Fibroblast of villous mesenchyme (primary cell): ENCODE measurements at regions not wholly inside any gene's neighbourhood (a gene's known extent, or its start where the extent isn't known, plus 50 kb on each side); places are given as distances from the start of the nearest gene placed in this dataset.

ENCODE experiments used
- DNase-seq: peaks from one replicate; pipeline ENCODE4 v3.0.0-alpha.2; 2010; ENCODE audit warnings: low read depth
- H3K4me3 ChIP-seq: 2 replicates; pipeline ENCODE4 v1.5.1; 2011; ENCODE audit warnings: low read depth, mild to moderate bottlenecking, low read length
- TF ChIP-seq, protein P1 (sequence below): IDR thresholded peaks from 2 replicates; pipeline ENCODE4 v1.5.1; 2012; ENCODE audit warnings: low read depth, mild to moderate bottlenecking, low read length; ENCODE audit not compliant: insufficient read depth

DNA sequence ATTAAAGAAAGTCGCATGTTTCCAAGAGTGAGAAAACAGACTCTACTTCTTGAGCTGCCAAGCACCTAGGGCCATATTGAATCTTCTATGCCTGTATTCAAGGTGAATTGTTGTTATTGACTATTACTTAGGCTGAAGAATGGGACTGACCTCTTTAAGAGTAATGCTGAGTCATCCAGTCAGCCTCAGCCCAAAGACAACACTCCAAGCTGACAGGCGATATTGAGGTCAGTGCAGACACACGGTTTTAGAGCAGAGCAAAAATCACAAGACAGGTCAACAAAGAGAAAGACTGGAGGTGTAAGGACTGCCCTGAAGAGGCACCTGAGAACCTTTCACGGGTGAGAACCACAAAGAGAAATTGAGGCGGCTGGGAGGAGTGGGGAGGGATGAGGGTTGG, 146.9 kb downstream of the MIS18A start:
- peak; percentile 23 for DNase-seq
- TF ChIP-seq, protein P1, sequence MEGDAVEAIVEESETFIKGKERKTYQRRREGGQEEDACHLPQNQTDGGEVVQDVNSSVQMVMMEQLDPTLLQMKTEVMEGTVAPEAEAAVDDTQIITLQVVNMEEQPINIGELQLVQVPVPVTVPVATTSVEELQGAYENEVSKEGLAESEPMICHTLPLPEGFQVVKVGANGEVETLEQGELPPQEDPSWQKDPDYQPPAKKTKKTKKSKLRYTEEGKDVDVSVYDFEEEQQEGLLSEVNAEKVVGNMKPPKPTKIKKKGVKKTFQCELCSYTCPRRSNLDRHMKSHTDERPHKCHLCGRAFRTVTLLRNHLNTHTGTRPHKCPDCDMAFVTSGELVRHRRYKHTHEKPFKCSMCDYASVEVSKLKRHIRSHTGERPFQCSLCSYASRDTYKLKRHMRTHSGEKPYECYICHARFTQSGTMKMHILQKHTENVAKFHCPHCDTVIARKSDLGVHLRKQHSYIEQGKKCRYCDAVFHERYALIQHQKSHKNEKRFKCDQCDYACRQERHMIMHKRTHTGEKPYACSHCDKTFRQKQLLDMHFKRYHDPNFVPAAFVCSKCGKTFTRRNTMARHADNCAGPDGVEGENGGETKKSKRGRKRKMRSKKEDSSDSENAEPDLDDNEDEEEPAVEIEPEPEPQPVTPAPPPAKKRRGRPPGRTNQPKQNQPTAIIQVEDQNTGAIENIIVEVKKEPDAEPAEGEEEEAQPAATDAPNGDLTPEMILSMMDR, result no peak

DNA sequence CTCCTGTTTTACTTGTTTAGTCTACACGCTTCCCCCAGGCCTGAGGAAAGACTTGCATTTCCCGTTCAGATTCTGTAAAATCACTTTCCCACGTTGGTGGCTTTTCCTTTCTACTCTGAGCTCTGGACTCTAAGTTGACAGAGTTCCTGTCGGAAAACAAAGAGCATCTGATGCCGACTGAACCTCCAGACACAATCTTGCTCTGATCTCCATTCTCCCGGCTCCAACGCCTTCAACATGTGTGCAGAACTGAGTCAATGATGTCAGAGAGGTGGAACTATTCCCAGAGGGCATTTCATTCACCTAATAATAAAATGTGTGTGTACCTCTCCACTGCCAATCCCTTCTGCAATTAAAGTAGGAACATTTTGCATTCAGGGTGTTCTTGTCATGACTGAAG, 147.7 kb downstream of the MIS18A start:
- TF ChIP-seq, protein P1, result no peak
- H3K4me3 ChIP-seq, result no peak overlapping the region
- DNase-seq, result no peak

More for the DNA sequence above, 146.9 kb downstream of the MIS18A start:
- no peak overlapping the region for H3K4me3 ChIP-seq

DNA sequence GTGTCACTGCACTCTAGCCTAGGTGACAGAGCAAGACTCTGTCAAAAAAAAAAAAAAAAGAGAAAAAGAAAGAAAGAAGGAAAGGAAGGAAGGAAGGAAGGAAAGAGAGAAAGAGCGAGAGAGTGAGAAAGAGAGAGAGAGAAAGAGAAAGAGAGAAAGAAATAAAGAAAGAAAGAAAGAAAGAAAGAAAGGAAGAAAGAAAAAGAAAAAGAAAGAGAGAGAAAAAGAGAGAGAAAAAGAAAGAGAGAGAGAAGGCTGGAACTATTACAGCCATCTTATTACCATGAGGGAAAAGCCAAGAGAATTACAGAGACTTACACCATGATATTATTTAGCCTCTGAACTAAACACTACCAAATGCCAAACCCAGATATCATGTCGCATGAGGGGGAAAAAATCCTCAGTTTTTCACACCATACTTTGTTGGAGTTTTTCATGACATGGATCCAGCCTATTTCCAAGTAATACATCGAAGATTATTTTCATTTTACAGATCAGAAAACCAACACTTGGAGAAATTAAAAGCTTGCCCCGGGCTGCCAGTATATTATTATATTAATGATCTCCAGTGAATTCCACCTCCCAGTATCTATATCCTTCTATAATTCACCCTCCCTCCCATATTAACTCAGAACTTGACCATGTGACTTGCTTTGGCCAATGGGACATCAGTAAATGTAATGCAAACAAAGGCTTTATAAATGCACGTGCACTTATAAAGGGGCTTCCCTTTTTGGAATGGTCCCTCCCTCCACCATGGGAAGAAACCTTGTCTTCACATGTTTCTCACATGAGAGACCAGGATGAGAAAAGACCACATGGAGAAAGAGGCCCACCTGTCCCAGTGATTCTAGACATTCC, 148.6 kb downstream of the MIS18A start:
- TF ChIP-seq, protein P1, result no peak
- no peak for DNase-seq
- no peak overlapping the region for H3K4me3 ChIP-seq

DNA sequence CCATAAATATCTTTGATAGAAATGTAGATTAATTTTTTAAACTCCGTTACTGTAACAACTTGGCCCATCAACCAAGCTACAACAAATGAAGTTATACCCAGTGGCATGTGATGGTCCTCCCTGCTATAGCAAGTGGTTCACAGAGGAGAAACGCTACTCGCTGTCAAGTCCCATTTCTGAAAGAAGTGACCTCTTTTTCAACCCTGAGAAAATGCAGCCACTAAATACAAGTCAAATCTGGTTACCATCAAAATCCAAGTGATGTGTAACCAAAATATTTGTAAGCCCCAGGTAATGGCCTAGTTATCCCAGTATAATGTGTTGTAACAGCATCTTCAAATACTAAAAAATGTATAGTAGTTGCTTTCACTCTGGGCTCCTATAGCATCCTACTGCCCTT, 151.8 kb downstream of the MIS18A start:
- H3K4me3 ChIP-seq, result no peak overlapping the region
- TF ChIP-seq, protein P1, result no peak
- DNase-seq, result no peak

DNA sequence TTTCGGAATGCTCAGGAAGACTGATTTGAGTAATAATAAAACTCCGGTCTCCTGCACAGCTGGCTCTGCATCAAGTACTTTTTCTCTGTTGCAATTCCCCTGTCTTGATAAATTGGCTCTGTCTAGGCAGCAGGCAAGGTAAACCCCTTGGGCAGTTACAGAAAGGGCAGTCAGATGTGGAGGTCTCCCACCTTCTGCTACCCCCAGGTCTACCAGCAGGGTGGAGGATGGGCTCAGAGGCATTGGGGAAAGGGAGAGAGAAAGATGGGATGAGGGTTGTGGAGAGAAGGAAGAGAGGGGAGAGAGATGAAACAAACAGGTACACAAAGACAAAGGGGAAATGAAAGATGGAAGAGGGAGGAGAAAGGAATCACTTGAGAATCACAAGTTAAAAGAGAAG, 156.8 kb downstream of the MIS18A start:
- no peak overlapping the region for H3K4me3 ChIP-seq
- TF ChIP-seq, protein P1, result no peak
- DNase-seq, result no peak

DNA sequence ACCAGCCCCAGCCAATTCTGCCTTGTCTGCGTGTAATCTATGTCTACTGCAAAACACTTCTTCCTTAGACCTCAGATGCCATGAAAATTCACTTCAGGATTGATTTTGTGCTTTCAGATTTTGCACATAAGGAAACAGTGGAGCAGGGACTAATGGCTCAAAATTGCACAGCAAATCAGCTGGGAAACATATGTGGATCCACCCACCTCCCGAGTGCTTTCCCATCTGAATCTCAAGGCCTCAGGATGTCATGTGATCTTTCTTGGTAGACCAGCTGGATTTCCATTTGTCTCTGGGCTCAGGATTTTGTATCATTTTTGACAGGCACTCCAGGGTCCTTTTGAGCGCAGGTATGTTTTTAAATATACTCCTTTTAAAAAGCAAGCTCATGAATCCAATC, 158.6 kb downstream of the MIS18A start:
- TF ChIP-seq, protein P1, result no peak

More for the DNA sequence above, 158.6 kb downstream of the MIS18A start:
- no peak overlapping the region for H3K4me3 ChIP-seq
- DNase-seq, result no peak
